SKM-1 (cell line): ENCODE measurements at regions not wholly inside any gene's neighbourhood (a gene's known extent, or its start where the extent isn't known, plus 50 kb on each side); places are given as distances from the start of the nearest gene placed in this dataset.
"Not testable (repeated sequence)": the region's sequence is repeated elsewhere in the genome, so short reads cannot be mapped to it uniquely, and the experiment has no call there.

Experiments used
- DNase-seq: peaks from one replicate; lab custom pipeline; 2025; ENCODE audit not compliant: unreplicated experiment; lab: John Stamatoyannopoulos, UW

GRCh38 chr11:24108609-24109008 is 388.2 kb upstream of the LUZP2 start:
- no peak for DNase-seq

GRCh38 chr11:24122291-24122690 is 374.6 kb upstream of the LUZP2 start:
- no peak for DNase-seq

GRCh38 chr11:24124876-24125275 is 372.0 kb upstream of the LUZP2 start:
- no peak for DNase-seq

- no peak for DNase-seq
Observed at GRCh38 chr11:24131698-24132097, 365.2 kb upstream of the LUZP2 start.

- no peak for DNase-seq
Observed at GRCh38 chr11:24132471-24132870, 364.4 kb upstream of the LUZP2 start.

- DNase-seq, result no peak
Observed at GRCh38 chr11:24134879-24135589, 361.8 kb upstream of the LUZP2 start.

GRCh38 chr11:24142062-24142461 is 354.8 kb upstream of the LUZP2 start:
- no peak for DNase-seq

- no peak for DNase-seq
Observed at GRCh38 chr11:24145411-24145810, 351.4 kb upstream of the LUZP2 start.

GRCh38 chr11:24153337-24153736 is 343.5 kb upstream of the LUZP2 start:
- no peak for DNase-seq

GRCh38 chr11:24155792-24156191 is 341.1 kb upstream of the LUZP2 start:
- DNase-seq, result no peak

- DNase-seq, result no peak
Observed at GRCh38 chr11:24157316-24157715, 339.5 kb upstream of the LUZP2 start.

- DNase-seq, result no peak
Observed at GRCh38 chr11:24161587-24161986, 335.3 kb upstream of the LUZP2 start.

- DNase-seq, result no peak
Observed at GRCh38 chr11:24163146-24163545, 333.7 kb upstream of the LUZP2 start.

GRCh38 chr11:24163841-24164240 is 333.0 kb upstream of the LUZP2 start:
- DNase-seq, result no peak

GRCh38 chr11:24171869-24172268 is 325.0 kb upstream of the LUZP2 start:
- DNase-seq, result no peak

GRCh38 chr11:24181395-24182047 is 315.3 kb upstream of the LUZP2 start:
- DNase-seq, result no peak

- not testable (repeated sequence) for DNase-seq
Observed at GRCh38 chr11:24185535-24185934, 311.3 kb upstream of the LUZP2 start.

GRCh38 chr11:24196733-24197132 is 300.1 kb upstream of the LUZP2 start:
- no peak for DNase-seq

GRCh38 chr11:24198481-24198880 is 298.4 kb upstream of the LUZP2 start:
- DNase-seq, result no peak

GRCh38 chr11:24199461-24199860 is 297.4 kb upstream of the LUZP2 start:
- DNase-seq, result no peak

- no peak for DNase-seq
Observed at GRCh38 chr11:24206030-24206429, 290.8 kb upstream of the LUZP2 start.

GRCh38 chr11:24206511-24206910 is 290.3 kb upstream of the LUZP2 start:
- DNase-seq, result no peak

GRCh38 chr11:24216488-24216887 is 280.4 kb upstream of the LUZP2 start:
- DNase-seq, result no peak
